ENCODE measurements at regions not wholly inside any gene's neighbourhood (a gene's known extent, or its start where the extent isn't known, plus 50 kb on each side); places are given as distances from the start of the nearest gene placed in this dataset.

- H3K27ac ChIP-seq = no peak overlapping the region
- no peak overlapping the region for H3K4me3 ChIP-seq
- no peaks in the 10 kb centered on the region for H3K36me3 ChIP-seq
- no peaks in the 10 kb centered on the region for H3K27me3 ChIP-seq (ENCODE audit: low read depth)
- DNase-seq = no peak
- no peak for TF ChIP-seq CTCF (IDR thresholded peaks at IDR 0.05)
- no peak for ATAC-seq
- H3K9me3 ChIP-seq = no peaks in the 10 kb centered on the region
- H3K4me1 ChIP-seq = no peaks in the 10 kb centered on the region
- intact Hi-C loops (cut with DNase I) = no loop called here
Observed at GRCh38 chr7:156463280-156463679, 177.3 kb upstream of the RNF32 start.

- DNase-seq (no peak), ATAC-seq (no peak)
- TF ChIP-seq CTCF (IDR thresholded peaks at IDR 0.05) = no peak
- Histone ChIP-seq H3K9me3 (no peaks in the 10 kb centered on the region), H3K36me3 (no peaks in the 10 kb centered on the region), H3K27ac (no peak overlapping the region), H3K4me1 (no peaks in the 10 kb centered on the region), H3K4me3 (no peak overlapping the region), H3K27me3 (ENCODE audit: low read depth) (no peaks in the 10 kb centered on the region)
- intact Hi-C loops (cut with DNase I) = no loop called here
Observed at GRCh38 chr7:156461881-156462665, 178.5 kb upstream of the RNF32 start.

- Histone ChIP-seq H3K4me3 (no peak overlapping the region), H3K4me1 (no peaks in the 10 kb centered on the region), H3K27ac (no peak overlapping the region), H3K9me3 (no peaks in the 10 kb centered on the region), H3K36me3 (no peaks in the 10 kb centered on the region), H3K27me3 (ENCODE audit: low read depth) (no peaks in the 10 kb centered on the region)
- ATAC-seq (no peak), DNase-seq (no peak)
- TF ChIP-seq CTCF (IDR thresholded peaks at IDR 0.05) = no peak
- intact Hi-C loops (cut with DNase I) = no loop called here
Observed at GRCh38 chr7:156460858-156461627, 179.5 kb upstream of the RNF32 start.

GRCh38 chr7:156459582-156459981 lies 181.0 kb upstream of the RNF32 start:
- Histone ChIP-seq H3K27ac (no peak overlapping the region), H3K36me3 (no peaks in the 10 kb centered on the region), H3K4me1 (no peaks in the 10 kb centered on the region), H3K9me3 (no peaks in the 10 kb centered on the region), H3K4me3 (no peak overlapping the region), H3K27me3 (ENCODE audit: low read depth) (no peaks in the 10 kb centered on the region)
- ATAC-seq (no peak), DNase-seq (no peak)
- no peak for TF ChIP-seq CTCF (IDR thresholded peaks at IDR 0.05)
- intact Hi-C loops (cut with DNase I) = no loop called here

- Histone ChIP-seq H3K9me3 (no peaks in the 10 kb centered on the region), H3K4me3 (no peak overlapping the region), H3K36me3 (no peaks in the 10 kb centered on the region), H3K4me1 (no peaks in the 10 kb centered on the region), H3K27me3 (ENCODE audit: low read depth) (no peaks in the 10 kb centered on the region), H3K27ac (no peak overlapping the region)
- no peak for TF ChIP-seq CTCF (IDR thresholded peaks at IDR 0.05)
- no peak for ATAC-seq
- intact Hi-C loops (cut with DNase I) = no loop called here
- no peak for DNase-seq
Observed at GRCh38 chr7:156459067-156459466, 181.5 kb upstream of the RNF32 start.

All from lower lobe of right lung (tissue), 2 donors.